ENCODE measurements at regions not wholly inside any gene's neighbourhood (a gene's known extent, or its start where the extent isn't known, plus 50 kb on each side); places are given as distances from the start of the nearest gene placed in this dataset.

- intact Hi-C loops (cut with DNase I), result no loop called here
- Histone ChIP-seq H3K4me1 (ENCODE audit: control insufficient read depth in 1 of 2, insufficient read depth in 2 of 2, low read length in 2 of 2) (peaks cover 0 to 2% of the 10 kb centered on the region in 2 donors), H3K27me3 (ENCODE audit: control insufficient read depth in 1 of 2, insufficient read depth in 2 of 2, low read length in 1 of 2) (peaks cover 0 to 2% of the 10 kb centered on the region in 2 donors), H3K36me3 (ENCODE audit: control insufficient read depth in 1 of 2, insufficient read depth in 2 of 2, low read length in 1 of 2) (no peaks in the 10 kb centered on the region), H3K27ac (ENCODE audit: low read depth in 1 of 2, low read length in 2 of 2) (no peak overlapping the region), H3K4me3 (ENCODE audit: low read length in 2 of 2) (no peak overlapping the region), H3K9me3 (ENCODE audit: control insufficient read depth, low read length) (peaks cover 1% of the 10 kb centered on the region)
- DNase-seq (no peak), ATAC-seq (ENCODE audit: low FRiP score) (no peak)
- 38 to 45% methylated on average over 3 of the region's 3 CpGs for WGBS, 2 donors
These were observed 152.9 kb upstream of the LPP start for GRCh38 chr3:188001093-188001492.

- ATAC-seq (ENCODE audit: low FRiP score) (no peak), DNase-seq (no peak)
- no peaks in the 10 kb centered on the region for H3K9me3 ChIP-seq (ENCODE audit: control insufficient read depth, low read length)
- peaks cover 0 to 2% of the 10 kb centered on the region in 2 donors for H3K4me1 ChIP-seq (ENCODE audit: control insufficient read depth in 1 of 2, insufficient read depth in 2 of 2, low read length in 2 of 2)
- H3K27me3 ChIP-seq (ENCODE audit: control insufficient read depth in 1 of 2, insufficient read depth in 2 of 2, low read length in 1 of 2), result peaks cover 0 to 2% of the 10 kb centered on the region in 2 donors
- no peak overlapping the region for H3K27ac ChIP-seq (ENCODE audit: low read depth in 1 of 2, low read length in 2 of 2)
- H3K36me3 ChIP-seq (ENCODE audit: control insufficient read depth in 1 of 2, insufficient read depth in 2 of 2, low read length in 1 of 2), result no peaks in the 10 kb centered on the region
- H3K4me3 ChIP-seq (ENCODE audit: low read length in 2 of 2), result no peak overlapping the region
- intact Hi-C loops (cut with DNase I), result no loop called here
These were observed 152.0 kb upstream of the LPP start for GRCh38 chr3:188001926-188002325.

GRCh38 chr3:188002626-188003138 lies 151.3 kb upstream of the LPP start:
- H3K4me1 ChIP-seq (ENCODE audit: control insufficient read depth in 1 of 2, insufficient read depth in 2 of 2, low read length in 2 of 2), result peaks cover 0 to 2% of the 10 kb centered on the region in 2 donors
- H3K4me3 ChIP-seq (ENCODE audit: low read length in 2 of 2), result no peak overlapping the region
- 97% methylated on average over 1 of the region's 1 CpG for WGBS, 2 donors
- no peaks in the 10 kb centered on the region for H3K36me3 ChIP-seq (ENCODE audit: control insufficient read depth in 1 of 2, insufficient read depth in 2 of 2, low read length in 1 of 2)
- ATAC-seq (ENCODE audit: low FRiP score), result no peak
- no peak overlapping the region for H3K27ac ChIP-seq (ENCODE audit: low read depth in 1 of 2, low read length in 2 of 2)
- H3K27me3 ChIP-seq (ENCODE audit: control insufficient read depth in 1 of 2, insufficient read depth in 2 of 2, low read length in 1 of 2), result peaks cover 0 to 2% of the 10 kb centered on the region in 2 donors
- no peak for DNase-seq
- H3K9me3 ChIP-seq (ENCODE audit: control insufficient read depth, low read length), result no peaks in the 10 kb centered on the region
- intact Hi-C loops (cut with DNase I), result no loop called here

- intact Hi-C loops (cut with DNase I), result no loop called here
- no peak for DNase-seq
- H3K9me3 ChIP-seq (ENCODE audit: control insufficient read depth, low read length), result no peaks in the 10 kb centered on the region
- no peaks in the 10 kb centered on the region for H3K36me3 ChIP-seq (ENCODE audit: control insufficient read depth in 1 of 2, insufficient read depth in 2 of 2, low read length in 1 of 2)
- no peak for ATAC-seq (ENCODE audit: low FRiP score)
- H3K4me3 ChIP-seq (ENCODE audit: low read length in 2 of 2), result no peak overlapping the region
- 88 to 92% methylated on average over 9 of the region's 9 CpGs for WGBS, 2 donors
- no peak overlapping the region for H3K27ac ChIP-seq (ENCODE audit: low read depth in 1 of 2, low read length in 2 of 2)
- peaks cover 0 to 2% of the 10 kb centered on the region in 2 donors for H3K4me1 ChIP-seq (ENCODE audit: control insufficient read depth in 1 of 2, insufficient read depth in 2 of 2, low read length in 2 of 2)
- H3K27me3 ChIP-seq (ENCODE audit: control insufficient read depth in 1 of 2, insufficient read depth in 2 of 2, low read length in 1 of 2), result peaks cover 0 to 2% of the 10 kb centered on the region in 2 donors
These were observed 150.5 kb upstream of the LPP start for GRCh38 chr3:188003188-188004171.

GRCh38 chr3:188006726-188007393 lies 147.1 kb upstream of the LPP start:
- 50 to 57% methylated on average over 17 of the region's 17 CpGs for WGBS, 2 donors
- Histone ChIP-seq H3K4me1 (ENCODE audit: control insufficient read depth in 1 of 2, insufficient read depth in 2 of 2, low read length in 2 of 2) (no peaks in the 10 kb centered on the region), H3K36me3 (ENCODE audit: control insufficient read depth in 1 of 2, insufficient read depth in 2 of 2, low read length in 1 of 2) (no peaks in the 10 kb centered on the region), H3K27me3 (ENCODE audit: control insufficient read depth in 1 of 2, insufficient read depth in 2 of 2, low read length in 1 of 2) (no peaks in the 10 kb centered on the region), H3K9me3 (ENCODE audit: control insufficient read depth, low read length) (no peaks in the 10 kb centered on the region), H3K27ac (ENCODE audit: low read depth in 1 of 2, low read length in 2 of 2) (peak overlapping the region in 1 of 2 donors; percentile 58), H3K4me3 (ENCODE audit: low read length in 2 of 2) (no peak overlapping the region)
- DNase-seq (peak; percentile 79 to 83), ATAC-seq (ENCODE audit: low FRiP score) (peak; percentile 76)
- intact Hi-C loops (cut with DNase I), result no loop called here

GRCh38 chr3:188007897-188008296 lies 146.1 kb upstream of the LPP start:
- intact Hi-C loops (cut with DNase I), result no loop called here
- Histone ChIP-seq H3K27me3 (ENCODE audit: control insufficient read depth in 1 of 2, insufficient read depth in 2 of 2, low read length in 1 of 2) (no peaks in the 10 kb centered on the region), H3K4me3 (ENCODE audit: low read length in 2 of 2) (no peak overlapping the region), H3K9me3 (ENCODE audit: control insufficient read depth, low read length) (no peaks in the 10 kb centered on the region), H3K4me1 (ENCODE audit: control insufficient read depth in 1 of 2, insufficient read depth in 2 of 2, low read length in 2 of 2) (no peaks in the 10 kb centered on the region), H3K36me3 (ENCODE audit: control insufficient read depth in 1 of 2, insufficient read depth in 2 of 2, low read length in 1 of 2) (no peaks in the 10 kb centered on the region), H3K27ac (ENCODE audit: low read depth in 1 of 2, low read length in 2 of 2) (no peak overlapping the region)
- peak; percentile 38 for ATAC-seq (ENCODE audit: low FRiP score)
- 93 to 94% methylated on average over 6 of the region's 6 CpGs for WGBS, 2 donors
- DNase-seq, result peak in 1 of 2 donors; percentile 52

GRCh38 chr3:188008582-188009213 lies 145.3 kb upstream of the LPP start:
- Histone ChIP-seq H3K36me3 (ENCODE audit: control insufficient read depth in 1 of 2, insufficient read depth in 2 of 2, low read length in 1 of 2) (no peaks in the 10 kb centered on the region), H3K4me1 (ENCODE audit: control insufficient read depth in 1 of 2, insufficient read depth in 2 of 2, low read length in 2 of 2) (no peaks in the 10 kb centered on the region), H3K27ac (ENCODE audit: low read depth in 1 of 2, low read length in 2 of 2) (no peak overlapping the region), H3K27me3 (ENCODE audit: control insufficient read depth in 1 of 2, insufficient read depth in 2 of 2, low read length in 1 of 2) (no peaks in the 10 kb centered on the region), H3K4me3 (ENCODE audit: low read length in 2 of 2) (no peak overlapping the region), H3K9me3 (ENCODE audit: control insufficient read depth, low read length) (no peaks in the 10 kb centered on the region)
- DNase-seq (no peak), ATAC-seq (ENCODE audit: low FRiP score) (no peak)
- 98% methylated on average over 3 of the region's 3 CpGs for WGBS, 2 donors
- intact Hi-C loops (cut with DNase I), result no loop called here

- no peaks in the 10 kb centered on the region for H3K9me3 ChIP-seq (ENCODE audit: control insufficient read depth, low read length)
- H3K27ac ChIP-seq (ENCODE audit: low read depth in 1 of 2, low read length in 2 of 2), result no peak overlapping the region
- intact Hi-C loops (cut with DNase I), result no loop called here
- no peaks in the 10 kb centered on the region for H3K36me3 ChIP-seq (ENCODE audit: control insufficient read depth in 1 of 2, insufficient read depth in 2 of 2, low read length in 1 of 2)
- DNase-seq (no peak), ATAC-seq (ENCODE audit: low FRiP score) (no peak)
- no peaks in the 10 kb centered on the region for H3K27me3 ChIP-seq (ENCODE audit: control insufficient read depth in 1 of 2, insufficient read depth in 2 of 2, low read length in 1 of 2)
- H3K4me1 ChIP-seq (ENCODE audit: control insufficient read depth in 1 of 2, insufficient read depth in 2 of 2, low read length in 2 of 2), result no peaks in the 10 kb centered on the region
- H3K4me3 ChIP-seq (ENCODE audit: low read length in 2 of 2), result no peak overlapping the region
- WGBS, 2 donors, result 78 to 93% methylated on average over 8 of the region's 8 CpGs
These were observed 143.5 kb upstream of the LPP start for GRCh38 chr3:188010478-188010877.

Measured in aorta (tissue), 5 donors.